ENCODE measurements at regions not wholly inside any gene's neighbourhood (a gene's known extent, or its start where the extent isn't known, plus 50 kb on each side); places are given as distances from the start of the nearest gene placed in this dataset.

- no peaks in the 10 kb centered on the region for H3K4me1 ChIP-seq (ENCODE audit: control insufficient read depth, insufficient read depth, low read length)
- no peak overlapping the region for H3K27ac Mint-ChIP-seq
- no peak overlapping the region for H3K4me3 Mint-ChIP-seq
- H3K9me3 Mint-ChIP-seq: no peaks in the 10 kb centered on the region
- no peaks in the 10 kb centered on the region for H3K9me3 ChIP-seq (ENCODE audit: control insufficient read depth, low read length)
- TF ChIP-seq, protein P1, sequence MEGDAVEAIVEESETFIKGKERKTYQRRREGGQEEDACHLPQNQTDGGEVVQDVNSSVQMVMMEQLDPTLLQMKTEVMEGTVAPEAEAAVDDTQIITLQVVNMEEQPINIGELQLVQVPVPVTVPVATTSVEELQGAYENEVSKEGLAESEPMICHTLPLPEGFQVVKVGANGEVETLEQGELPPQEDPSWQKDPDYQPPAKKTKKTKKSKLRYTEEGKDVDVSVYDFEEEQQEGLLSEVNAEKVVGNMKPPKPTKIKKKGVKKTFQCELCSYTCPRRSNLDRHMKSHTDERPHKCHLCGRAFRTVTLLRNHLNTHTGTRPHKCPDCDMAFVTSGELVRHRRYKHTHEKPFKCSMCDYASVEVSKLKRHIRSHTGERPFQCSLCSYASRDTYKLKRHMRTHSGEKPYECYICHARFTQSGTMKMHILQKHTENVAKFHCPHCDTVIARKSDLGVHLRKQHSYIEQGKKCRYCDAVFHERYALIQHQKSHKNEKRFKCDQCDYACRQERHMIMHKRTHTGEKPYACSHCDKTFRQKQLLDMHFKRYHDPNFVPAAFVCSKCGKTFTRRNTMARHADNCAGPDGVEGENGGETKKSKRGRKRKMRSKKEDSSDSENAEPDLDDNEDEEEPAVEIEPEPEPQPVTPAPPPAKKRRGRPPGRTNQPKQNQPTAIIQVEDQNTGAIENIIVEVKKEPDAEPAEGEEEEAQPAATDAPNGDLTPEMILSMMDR (conservative IDR thresholded peaks at IDR 0.05): no peak
- H3K27me3 ChIP-seq (ENCODE audit: control insufficient read depth, insufficient read depth, low read length, poor library complexity, severe bottlenecking): no peaks in the 10 kb centered on the region
- H3K36me3 Mint-ChIP-seq (ENCODE audit: low read depth): no peaks in the 10 kb centered on the region
- WGBS, 2 experiments (ENCODE audit: insufficient coverage in 1 of 2, insufficient read length in 1 of 2): 72% methylated on average over 1 of the region's 1 CpG; no CpG with 5 or more reads in 1 of the 2 experiments
- peaks cover 22% of the 10 kb centered on the region for H3K4me1 Mint-ChIP-seq
- no peak overlapping the region for H3K27ac ChIP-seq (ENCODE audit: low read depth, low read length)
- DNase-seq: no peak
- H3K9ac ChIP-seq (ENCODE audit: extremely low read depth, low read length, poor library complexity, severe bottlenecking): no peak overlapping the region
- no peaks in the 10 kb centered on the region for H3K27me3 Mint-ChIP-seq (ENCODE audit: insufficient read depth)
- H3K4me3 ChIP-seq (ENCODE audit: low read length): no peak overlapping the region
- H3K36me3 ChIP-seq (ENCODE audit: control insufficient read depth, insufficient read depth, low read length): no peaks in the 10 kb centered on the region
Observed at GRCh38 chr4:156663663-156664062, 307.9 kb downstream of the PDGFC start.

DNA sequence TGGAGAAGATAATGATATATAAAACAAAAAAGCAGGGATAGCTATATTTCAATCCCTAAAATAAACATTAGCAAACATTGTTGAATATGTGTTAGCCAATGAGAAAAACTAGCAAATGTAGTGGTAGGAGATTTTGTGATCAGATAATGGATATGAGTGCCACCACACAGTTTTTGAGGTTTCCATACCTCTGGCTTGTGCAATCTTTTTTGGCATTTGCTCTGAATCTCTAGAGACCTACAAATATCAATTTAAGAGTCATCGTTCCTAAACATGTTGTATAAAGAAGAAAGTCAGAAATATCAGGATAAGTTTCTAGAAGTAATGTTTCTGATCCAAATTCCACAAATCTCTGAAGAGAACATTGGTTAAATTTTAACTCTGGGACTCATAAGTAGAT lies 308.7 kb downstream of the PDGFC start:
- Histone ChIP-seq H3K9me3 (ENCODE audit: control insufficient read depth, low read length) (no peaks in the 10 kb centered on the region), H3K27ac (ENCODE audit: low read depth, low read length) (no peak overlapping the region), H3K4me3 (ENCODE audit: low read length) (no peak overlapping the region), H3K27me3 (ENCODE audit: control insufficient read depth, insufficient read depth, low read length, poor library complexity, severe bottlenecking) (no peaks in the 10 kb centered on the region), H3K36me3 (ENCODE audit: control insufficient read depth, insufficient read depth, low read length) (no peaks in the 10 kb centered on the region), H3K4me1 (ENCODE audit: control insufficient read depth, insufficient read depth, low read length) (no peaks in the 10 kb centered on the region), H3K9ac (ENCODE audit: extremely low read depth, low read length, poor library complexity, severe bottlenecking) (no peak overlapping the region)
- WGBS, 2 experiments (ENCODE audit: insufficient coverage in 1 of 2, insufficient read length in 1 of 2): 100% methylated on average over 1 of the region's 1 CpG; no CpG with 5 or more reads in 1 of the 2 experiments
- no peak for DNase-seq
- Mint-ChIP-seq H3K27ac (no peak overlapping the region), H3K36me3 (ENCODE audit: low read depth) (no peaks in the 10 kb centered on the region), H3K4me1 (peaks cover 22% of the 10 kb centered on the region), H3K9me3 (no peaks in the 10 kb centered on the region), H3K27me3 (ENCODE audit: insufficient read depth) (no peaks in the 10 kb centered on the region), H3K4me3 (no peak overlapping the region)
- TF ChIP-seq, protein P1 (conservative IDR thresholded peaks at IDR 0.05): no peak

DNA sequence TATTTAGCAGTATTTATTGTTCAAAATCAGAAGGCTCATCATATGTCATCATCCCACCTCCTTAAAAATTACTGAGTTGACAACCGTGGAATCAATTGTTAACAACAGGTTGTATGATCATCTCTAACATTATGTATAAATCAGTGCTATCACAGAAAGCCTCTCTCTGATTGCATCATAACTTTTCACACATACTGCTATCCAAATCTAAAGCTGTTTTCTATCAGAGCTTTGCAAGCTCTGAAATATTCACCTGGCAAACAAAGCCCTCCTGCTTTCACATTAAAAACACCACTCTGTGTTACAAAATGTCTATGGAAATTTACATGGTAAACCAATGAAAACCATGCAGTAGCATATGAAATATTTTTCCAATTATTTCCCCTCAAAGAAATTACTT lies 310.0 kb downstream of the PDGFC start:
- no peak overlapping the region for H3K27ac Mint-ChIP-seq
- no peaks in the 10 kb centered on the region for H3K9me3 ChIP-seq (ENCODE audit: control insufficient read depth, low read length)
- no peaks in the 10 kb centered on the region for H3K36me3 Mint-ChIP-seq (ENCODE audit: low read depth)

More for the DNA sequence above, 310.0 kb downstream of the PDGFC start:
- Histone ChIP-seq H3K4me3 (ENCODE audit: low read length) (no peak overlapping the region), H3K4me1 (ENCODE audit: control insufficient read depth, insufficient read depth, low read length) (no peaks in the 10 kb centered on the region), H3K9ac (ENCODE audit: extremely low read depth, low read length, poor library complexity, severe bottlenecking) (no peak overlapping the region), H3K27me3 (ENCODE audit: control insufficient read depth, insufficient read depth, low read length, poor library complexity, severe bottlenecking) (no peaks in the 10 kb centered on the region), H3K27ac (ENCODE audit: low read depth, low read length) (no peak overlapping the region), H3K36me3 (ENCODE audit: control insufficient read depth, insufficient read depth, low read length) (no peaks in the 10 kb centered on the region)
- peaks cover 22% of the 10 kb centered on the region for H3K4me1 Mint-ChIP-seq
- no peaks in the 10 kb centered on the region for H3K27me3 Mint-ChIP-seq (ENCODE audit: insufficient read depth)
- 75 to 96% methylated on average over 1 of the region's 1 CpG for WGBS, 2 experiments (ENCODE audit: insufficient coverage in 1 of 2, insufficient read length in 1 of 2)
- DNase-seq: no peak
- no peak overlapping the region for H3K4me3 Mint-ChIP-seq
- TF ChIP-seq, protein P1 (conservative IDR thresholded peaks at IDR 0.05): no peak
- no peaks in the 10 kb centered on the region for H3K9me3 Mint-ChIP-seq
